ENCODE measurements at regions not wholly inside any gene's neighbourhood (a gene's known extent, or its start where the extent isn't known, plus 50 kb on each side); places are given as distances from the start of the nearest gene placed in this dataset.

DNA sequence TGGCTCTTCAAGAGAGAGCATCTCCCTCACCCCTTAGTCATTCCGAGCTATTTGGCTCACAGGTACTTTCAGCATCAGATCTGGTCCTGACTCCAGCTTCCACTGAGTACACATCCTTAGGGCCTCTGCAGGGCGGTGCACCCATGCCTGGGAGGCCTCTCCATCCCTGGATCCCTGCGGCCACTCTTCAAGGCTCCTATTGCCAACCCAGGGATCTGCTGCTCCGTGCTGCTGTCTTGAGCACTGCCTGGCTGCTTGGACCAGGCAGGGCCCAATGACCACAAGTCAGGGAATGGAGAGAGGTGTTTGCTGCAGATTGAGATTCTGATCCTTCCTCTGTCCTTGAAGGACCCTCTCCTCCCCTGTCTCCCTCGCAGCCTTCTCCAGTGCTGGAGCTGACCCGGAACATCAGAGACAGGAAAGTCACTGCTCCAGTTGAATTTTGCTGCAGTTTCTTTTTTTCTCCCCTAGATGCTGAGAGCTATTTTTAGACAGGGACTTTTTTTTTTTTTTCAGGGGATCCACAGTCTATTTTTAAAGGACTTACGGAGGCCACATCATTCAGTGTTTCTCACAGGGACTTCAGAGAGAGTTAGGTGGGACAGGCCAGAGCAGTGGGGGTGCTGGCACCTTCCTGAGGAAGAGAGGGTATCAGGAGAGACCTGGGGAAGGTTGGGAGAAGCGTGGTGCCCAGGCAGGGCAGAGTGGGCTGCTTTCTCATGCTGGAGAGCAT lies 50.1 kb upstream of the KCNA1 start:
- DNase-seq: no peak
